ENCODE measurements at regions not wholly inside any gene's neighbourhood (a gene's known extent, or its start where the extent isn't known, plus 50 kb on each side); places are given as distances from the start of the nearest gene placed in this dataset.

DNA sequence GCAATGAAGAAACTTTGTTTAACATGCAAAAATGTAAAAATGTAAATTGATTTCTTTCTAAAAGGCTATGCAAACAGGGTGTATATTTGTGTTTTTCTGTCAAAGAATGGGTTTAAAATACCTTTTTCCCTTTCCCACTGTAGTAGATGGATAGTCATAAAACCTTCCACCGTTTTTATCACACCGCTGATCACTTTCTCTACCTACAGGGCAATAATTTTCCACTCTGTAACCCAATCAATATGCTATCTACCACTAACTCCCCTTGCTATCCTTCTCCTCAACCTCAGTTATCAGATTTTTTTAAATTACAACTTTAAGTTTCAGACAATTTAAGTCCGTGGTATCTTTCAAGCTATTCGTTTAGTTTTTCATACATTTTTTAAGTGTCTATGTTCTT lies 91.4 kb upstream of the ARID1B start:
- TF ChIP-seq POLR2A (IDR thresholded peaks at IDR 0.05) (no peak), CTCF (IDR thresholded peaks at IDR 0.05) (no peak)
